HG02870 (cell line): ENCODE measurements at regions not wholly inside any gene's neighbourhood (a gene's known extent, or its start where the extent isn't known, plus 50 kb on each side); places are given as distances from the start of the nearest gene placed in this dataset.
"Not testable (repeated sequence)": the region's sequence is repeated elsewhere in the genome, so short reads cannot be mapped to it uniquely, and the experiment has no call there.

Experiments
- ATAC-seq: cut with Tn5 transposase; IDR thresholded peaks from one replicate; pipeline ENCODE4 v1.9.1; 2021; ENCODE audit warnings: mild to moderate bottlenecking, moderate library complexity; ENCODE audit not compliant: unreplicated experiment

DNA sequence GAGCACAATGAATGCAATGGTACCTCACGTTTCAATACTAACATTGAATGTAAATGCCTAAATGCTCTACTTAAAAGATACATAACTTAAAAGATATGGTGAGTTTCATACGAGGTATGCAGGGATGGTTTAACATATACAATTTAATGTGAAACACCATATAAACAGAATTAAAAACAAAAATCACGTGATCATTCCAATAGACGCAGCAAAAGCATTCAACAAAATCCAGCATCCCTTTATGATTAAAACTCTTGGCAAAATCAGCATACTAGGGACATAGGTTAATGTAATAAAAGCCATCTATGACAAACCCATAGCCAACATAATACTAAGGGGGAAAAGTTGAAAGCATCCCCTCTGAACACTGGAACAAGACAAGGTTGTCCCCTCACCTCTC is 845.7 kb downstream of the SLC16A7 start:
- ATAC-seq = no peak

DNA sequence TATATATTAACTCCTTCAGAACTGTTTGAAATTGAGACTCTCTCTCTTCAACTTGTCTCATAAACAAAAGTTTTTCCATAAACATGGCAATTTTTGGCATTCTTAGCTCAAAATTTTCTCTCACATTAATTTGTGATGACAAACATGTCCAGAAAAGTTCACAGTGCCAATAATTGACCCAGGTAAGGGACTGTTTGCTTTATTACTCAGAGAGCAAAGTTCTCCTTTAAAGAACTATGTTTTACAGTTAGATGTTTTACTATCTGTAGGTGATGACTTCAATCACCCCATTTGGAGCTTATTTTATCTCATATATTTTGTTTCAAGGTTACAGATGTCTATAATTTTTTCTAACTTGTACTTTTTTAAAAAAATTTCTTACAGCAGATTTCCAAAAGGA is 855.6 kb downstream of the SLC16A7 start:
- no peak for ATAC-seq

DNA sequence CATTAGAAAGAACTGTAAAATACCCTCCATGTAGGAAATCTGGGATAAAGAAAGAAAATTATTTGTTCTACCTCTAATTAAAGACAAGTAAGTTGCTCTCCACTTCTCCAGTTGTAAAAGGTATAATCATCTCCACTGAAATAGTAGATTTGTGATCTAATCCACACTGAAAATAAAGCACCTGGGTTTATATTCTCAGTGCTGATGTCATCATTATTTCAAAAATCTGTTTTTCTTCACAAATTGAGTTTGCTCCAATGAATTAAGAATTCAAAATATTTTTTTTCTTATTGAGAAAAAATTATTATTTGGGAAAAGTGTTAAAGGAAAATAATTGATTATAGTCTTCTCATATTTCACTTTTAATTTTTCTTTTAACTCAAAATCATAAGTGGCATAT is 869.2 kb downstream of the SLC16A7 start:
- ATAC-seq = no peak

DNA sequence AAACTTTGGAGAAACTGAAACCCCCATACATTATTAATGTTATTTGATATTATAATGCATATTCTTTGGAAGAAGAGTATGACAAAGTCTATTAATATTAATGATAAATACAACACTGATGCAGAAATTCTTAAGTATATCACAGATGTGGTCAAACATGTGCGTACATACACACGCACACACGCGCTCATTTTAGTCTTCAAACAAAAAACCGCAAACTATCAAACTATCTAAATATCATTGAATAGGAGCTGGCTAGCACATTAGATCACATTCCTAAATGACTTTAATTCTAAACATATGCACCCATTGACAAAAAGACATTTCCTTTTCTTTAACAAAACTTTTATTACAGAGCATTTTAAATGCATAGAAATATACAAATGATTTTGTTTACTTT is 872.7 kb downstream of the SLC16A7 start:
- ATAC-seq = no peak

DNA sequence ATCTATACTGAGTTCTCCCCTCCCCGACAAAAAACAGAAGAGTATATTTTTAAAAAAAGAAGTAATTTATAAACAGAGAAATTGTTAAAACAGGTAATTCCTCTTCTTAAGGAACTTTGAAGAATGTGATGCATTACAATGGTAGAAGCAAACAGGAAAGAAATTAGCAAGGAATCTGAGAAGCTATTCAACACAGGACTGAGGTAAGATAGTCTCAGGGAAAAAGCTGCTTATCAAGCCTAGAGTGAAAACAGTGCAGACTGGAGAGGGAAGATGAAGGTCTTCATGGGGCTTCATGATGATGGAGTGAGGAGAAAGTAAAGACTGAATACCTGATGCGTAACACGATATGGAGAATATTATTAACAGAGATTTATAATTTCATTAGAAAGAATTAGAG is 880.0 kb downstream of the SLC16A7 start:
- no peak for ATAC-seq

DNA sequence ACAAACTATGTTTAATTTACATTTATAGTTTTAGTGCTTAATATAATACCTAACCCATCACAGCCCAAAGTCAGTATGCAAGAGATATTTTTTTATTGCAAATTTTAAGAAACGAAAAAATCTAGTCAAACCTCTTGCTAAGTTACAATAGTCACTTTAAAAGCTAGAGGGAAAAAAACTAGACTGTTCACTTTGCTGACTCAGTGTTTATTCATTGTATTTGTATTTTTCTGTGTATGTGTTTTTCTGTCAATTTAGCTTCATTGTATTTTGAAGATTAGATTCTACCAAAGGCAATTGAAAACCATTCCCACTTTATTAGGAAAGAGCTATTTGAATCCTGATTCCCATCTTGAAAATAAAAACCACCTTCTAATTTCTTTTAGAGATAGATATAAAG is 891.5 kb downstream of the SLC16A7 start:
- ATAC-seq = no peak

DNA sequence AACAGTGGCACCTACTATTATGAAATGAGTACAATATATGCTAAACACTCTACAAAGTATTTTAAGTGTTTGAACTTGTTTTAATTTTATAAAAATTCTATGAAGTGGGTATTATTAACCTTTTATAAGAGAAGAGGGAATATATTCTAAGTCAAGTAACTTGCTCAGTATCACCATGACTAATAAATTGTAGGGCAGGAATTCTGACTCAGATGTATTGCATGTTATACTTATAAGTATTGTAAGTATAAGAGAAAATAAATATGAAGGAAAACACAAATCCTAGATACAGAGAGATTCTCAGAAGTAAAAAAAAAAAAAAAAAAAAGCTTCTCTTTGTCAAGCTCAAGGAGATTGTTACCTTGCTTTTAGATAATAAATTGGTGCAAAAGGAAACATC is 893.2 kb downstream of the SLC16A7 start:
- ATAC-seq = no peak

DNA sequence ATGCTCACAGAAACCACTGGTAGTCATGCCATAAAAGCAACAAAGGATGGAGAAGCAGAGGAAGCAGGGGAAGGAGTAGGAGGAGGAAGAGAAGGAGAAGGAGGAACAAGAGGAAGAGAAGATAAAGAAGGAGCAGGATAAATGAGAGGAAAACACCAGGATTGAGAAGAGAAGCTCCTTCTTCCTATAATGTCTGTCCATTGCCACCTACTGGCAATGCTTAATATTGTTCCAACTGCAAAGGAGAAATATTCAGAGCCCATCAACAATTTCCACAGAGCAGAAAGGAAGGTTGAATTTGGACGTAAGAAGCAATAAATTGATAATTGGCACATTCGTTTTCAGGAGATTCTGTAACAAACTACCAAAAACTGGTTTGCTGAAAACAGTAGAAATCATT is 898.4 kb downstream of the SLC16A7 start:
- no peak for ATAC-seq

DNA sequence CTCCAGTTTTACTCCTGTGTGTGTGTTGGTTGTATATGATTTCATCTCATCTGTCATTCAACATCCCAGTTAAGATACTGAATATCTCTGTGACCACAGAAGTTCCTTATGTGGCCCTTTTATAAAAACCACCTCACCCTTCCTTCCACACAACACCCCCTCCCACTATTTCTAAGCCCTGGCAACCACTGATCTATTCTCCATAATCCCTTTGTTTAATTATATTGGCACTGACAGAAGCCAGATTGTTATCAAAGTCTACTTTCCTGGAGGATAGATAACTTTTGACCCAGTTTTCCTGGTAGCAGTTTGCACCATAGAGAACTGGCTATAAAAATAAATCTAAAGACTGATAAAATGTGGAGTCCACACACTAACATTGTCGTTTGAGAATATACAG is 902.8 kb downstream of the SLC16A7 start:
- ATAC-seq = no peak

DNA sequence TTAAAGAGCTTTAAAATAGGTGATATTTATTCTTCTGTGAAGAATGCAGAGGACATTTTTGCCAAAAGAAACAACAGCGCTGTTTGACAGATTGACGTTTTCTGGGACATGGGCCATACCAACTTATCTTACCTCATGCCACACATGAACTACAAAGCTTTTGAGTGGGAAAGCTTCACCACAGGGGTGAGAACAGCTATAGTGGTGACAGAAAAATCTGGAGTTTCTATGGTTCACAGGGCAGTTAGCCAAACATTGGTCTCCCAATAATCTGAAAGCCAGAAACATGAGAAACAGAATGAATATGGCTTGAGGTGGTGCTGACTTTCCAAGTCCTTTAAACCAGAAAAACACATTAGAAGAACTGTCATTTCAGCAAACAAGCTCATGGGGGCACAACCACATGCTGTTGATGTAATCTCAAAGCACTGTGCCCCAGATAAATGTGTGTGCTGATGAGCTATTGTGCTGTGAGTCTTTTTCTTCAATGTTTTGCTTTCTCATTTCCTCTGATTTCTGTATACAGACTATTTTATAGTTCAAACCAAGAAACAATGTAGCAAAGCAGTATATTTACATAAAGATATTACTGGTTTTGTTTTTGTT is 905.4 kb downstream of the SLC16A7 start:
- ATAC-seq = no peak

DNA sequence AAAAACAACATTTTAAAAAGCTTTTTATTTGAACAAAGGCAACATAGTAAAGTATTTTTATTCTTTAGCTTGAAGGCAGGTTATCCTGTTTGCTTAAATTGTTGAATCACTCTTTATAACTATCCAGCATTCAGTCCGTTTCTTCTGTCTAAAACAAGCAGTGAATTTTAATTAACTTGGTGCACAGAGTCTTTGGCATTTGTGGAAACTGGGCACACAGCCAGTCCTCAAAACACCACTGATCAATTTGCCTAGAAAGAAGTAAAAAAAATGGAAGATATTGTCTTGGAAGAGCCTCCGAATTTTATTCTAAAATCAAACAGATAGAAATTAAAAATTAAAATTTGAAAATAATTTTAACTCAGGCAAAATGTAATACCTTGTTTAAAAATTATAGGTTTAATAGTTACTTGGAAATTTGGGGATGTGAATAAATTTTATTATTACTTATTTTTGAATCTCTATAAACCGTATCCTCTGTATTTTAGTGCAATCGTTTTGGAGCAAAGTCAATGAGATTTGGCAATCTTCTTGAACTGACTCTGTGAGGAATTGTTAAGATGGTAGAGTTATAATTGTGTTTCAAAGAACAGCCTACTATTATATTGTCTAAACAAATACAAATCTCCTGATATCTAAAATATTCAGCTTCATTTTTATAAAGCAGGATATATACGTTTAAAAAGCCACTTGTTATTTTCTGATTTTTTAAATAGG is 927.0 kb downstream of the SLC16A7 start:
- no peak for ATAC-seq

DNA sequence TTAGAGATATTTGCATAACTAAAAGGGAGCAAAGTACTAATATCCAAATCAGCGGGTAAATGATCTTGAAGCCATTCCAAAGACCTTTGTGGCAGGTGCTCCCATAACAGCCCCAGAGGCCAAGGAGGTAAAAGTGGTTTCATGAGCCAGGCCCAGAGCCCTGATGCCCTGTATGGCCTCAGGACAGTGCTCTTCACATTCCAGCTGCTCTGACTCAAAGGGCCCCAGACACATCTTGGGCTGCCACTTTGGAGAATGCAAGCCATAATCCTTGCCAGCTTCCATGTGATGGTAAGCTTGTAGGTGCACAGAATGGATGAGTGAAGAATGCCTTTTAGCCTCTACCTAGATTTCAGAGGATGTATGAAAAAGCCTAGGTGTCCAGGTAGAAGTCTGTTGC is 933.4 kb downstream of the SLC16A7 start:
- ATAC-seq = no peak

DNA sequence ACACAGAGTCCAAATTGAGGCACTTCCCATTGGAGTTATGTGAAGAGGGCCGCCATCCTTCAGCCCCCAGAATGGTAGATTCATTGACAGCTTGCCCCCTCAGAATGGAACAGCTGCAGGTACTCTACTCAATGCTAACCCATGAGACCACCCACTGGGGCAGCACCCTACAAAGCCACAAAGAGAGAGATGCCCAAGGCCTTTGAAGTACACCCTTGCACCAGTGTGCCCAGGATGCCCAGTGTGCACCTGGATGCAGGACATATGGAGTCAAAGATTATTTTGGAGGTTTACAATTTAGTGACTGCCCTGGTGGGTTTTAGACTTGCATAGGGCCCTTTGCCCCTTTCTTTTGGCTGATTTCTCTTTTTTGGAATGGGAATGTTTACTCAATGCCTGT is 933.9 kb downstream of the SLC16A7 start:
- ATAC-seq = no peak

DNA sequence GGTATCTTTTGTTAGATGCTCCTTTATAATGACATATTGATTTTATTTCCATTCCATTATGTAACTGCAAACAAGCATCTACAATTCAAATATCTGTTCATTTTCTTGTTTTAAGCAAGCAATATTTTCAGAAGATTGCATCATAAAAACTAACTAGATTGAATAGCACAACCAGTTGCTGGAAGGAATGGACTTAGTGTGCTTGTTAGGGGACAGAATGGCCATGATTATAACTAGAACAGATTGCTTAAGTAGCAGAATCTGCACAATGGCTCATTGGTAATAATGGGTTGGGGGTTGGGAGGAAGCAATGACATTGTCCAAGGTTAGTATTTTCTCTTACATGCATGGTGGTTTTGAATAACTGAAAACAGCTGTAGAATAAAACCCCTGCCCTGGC is 939.5 kb downstream of the SLC16A7 start:
- no peak for ATAC-seq

DNA sequence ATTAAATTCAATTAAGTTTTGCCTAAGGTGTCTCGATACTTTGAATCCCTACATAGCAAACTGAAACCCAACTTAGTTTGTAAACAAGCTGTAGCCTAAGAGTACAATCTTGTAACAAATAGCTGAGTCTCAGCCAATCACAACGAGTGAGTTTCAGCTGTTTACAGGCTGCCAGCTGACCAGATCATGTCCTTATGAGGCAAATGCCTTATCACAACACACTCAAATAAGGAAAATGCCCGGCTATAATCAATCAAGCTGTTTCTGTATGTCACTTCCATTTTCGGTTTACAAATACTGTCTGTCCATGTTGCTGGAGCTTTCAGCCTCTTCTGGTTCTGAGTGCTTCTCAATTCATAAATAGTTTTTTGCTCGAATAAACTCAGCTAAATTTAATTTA is 943.8 kb downstream of the SLC16A7 start:
- no peak for ATAC-seq

DNA sequence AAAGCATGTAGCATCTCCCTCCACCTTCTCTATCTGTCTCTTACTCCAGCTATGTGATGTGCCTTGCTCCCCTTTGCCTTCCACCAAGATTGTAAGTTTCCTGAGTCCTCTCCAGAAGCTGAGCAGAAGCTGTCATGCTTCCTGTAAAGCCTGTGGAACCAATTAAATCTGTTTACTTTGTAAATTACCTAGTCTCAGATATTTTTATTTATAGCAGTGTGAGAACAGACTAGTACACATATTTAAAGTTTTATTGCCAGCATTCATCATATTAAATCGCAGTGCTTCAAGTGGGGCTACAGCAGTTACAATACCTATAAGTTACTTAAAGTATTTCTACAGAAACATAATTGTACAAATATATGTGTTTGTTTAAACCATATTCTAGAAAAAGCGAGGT is 973.1 kb downstream of the SLC16A7 start:
- no peak for ATAC-seq

DNA sequence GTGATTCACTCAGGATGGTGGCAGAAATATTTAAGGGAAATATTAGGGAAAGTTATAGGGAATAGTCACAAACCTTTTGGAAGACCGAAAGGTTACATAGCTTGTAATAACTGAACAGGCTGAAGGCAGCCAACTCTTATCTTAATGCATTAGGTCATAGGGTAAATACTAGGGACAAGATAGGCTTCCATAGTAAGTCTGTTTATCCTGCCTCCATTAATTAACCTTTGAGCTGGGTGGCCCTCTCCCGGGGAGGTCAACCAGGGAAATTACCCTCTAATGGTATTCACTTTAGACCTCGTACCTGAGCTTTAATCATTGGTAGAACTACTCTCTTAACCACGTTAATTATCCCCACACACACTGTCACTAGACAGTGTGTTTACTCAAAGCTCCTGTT is 981.8 kb downstream of the SLC16A7 start:
- ATAC-seq = no peak

DNA sequence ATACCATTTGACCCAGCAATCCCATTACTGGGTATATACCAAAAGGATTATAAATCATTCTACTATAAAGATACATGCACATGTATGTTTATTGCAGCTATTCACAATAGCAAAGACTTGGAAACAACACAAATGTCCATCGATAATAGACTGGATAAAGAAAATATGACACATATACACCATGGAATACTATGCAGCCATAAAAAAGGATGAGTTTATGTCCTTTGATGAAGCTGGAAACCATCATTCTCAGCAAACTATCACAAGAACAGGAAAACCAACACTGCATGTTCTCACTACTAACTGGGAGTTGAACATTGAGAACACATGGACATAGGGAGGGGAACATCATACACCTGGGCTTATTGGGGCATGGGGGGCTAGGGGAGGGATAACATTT is 991.8 kb downstream of the SLC16A7 start:
- not testable (repeated sequence) for ATAC-seq

DNA sequence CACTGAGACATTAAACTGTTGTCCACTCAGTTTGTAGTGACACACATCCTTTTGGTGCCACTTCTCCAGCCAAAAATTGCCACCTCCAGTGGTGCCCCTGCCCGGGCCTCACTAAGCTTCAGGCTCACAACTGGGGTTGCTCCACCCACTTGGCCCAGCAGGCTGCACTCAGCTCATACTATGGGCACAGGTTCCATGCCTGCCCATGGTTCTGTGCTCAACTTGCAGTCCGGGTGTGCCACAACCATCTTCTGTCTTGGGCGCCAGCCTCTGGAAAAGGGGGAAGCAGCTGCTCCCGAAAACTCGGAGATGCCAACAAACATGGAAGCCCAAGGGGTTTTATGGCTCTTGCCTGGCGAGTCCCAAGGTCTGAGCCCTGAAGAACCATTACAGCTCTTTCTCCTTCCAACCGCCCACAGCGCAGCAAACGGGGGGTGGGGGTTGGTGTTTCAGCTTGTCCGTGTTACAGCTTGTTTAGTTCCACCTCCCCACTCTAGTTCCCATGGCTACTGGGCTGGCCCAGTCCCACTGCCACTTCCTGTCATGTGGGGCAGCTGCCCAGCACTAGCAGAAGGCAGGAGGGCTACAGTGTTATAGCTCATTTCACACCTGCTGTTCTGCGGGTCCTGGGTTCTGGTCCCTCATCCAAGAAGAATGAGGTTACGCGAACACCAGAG is 998.3 kb downstream of the SLC16A7 start:
- no peak for ATAC-seq

DNA sequence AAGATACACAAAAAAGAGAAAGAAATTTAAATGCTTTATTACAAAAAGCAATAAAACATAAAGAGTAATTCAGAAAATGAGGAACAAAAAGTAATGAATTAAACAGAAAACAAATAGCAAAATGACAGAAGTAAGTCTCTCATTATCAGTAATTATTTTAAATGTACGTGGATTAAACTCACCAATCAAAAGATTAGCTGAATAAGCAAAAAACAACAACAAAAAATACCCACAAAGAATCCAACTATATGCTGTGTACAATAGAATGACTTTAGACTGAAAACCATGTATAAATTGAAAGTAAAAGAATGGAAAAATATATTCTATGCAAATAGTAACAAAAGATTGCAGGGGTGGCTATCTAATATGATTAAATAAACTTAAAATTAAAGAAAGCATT is 1006.8 kb downstream of the SLC16A7 start:
- ATAC-seq = no peak

DNA sequence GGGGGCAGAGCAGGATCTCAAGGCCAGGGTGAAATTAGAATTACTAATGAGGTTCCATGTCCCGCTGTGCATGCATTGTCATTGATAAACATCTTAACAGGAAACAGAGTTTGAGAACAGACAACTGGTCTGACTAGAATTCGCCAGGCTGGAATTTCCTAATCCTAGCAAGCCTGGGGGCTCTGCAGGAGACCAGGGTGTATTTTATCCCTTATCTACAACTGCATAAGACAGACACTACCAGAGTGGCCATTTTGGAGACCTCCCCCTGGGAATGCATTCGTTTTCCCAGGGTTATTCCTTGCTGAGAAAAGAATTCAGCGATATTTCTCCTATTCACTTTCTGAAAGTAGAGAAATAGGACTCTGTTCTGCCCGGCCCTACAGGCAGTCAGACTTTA is 1007.6 kb downstream of the SLC16A7 start:
- ATAC-seq = not testable (repeated sequence)

DNA sequence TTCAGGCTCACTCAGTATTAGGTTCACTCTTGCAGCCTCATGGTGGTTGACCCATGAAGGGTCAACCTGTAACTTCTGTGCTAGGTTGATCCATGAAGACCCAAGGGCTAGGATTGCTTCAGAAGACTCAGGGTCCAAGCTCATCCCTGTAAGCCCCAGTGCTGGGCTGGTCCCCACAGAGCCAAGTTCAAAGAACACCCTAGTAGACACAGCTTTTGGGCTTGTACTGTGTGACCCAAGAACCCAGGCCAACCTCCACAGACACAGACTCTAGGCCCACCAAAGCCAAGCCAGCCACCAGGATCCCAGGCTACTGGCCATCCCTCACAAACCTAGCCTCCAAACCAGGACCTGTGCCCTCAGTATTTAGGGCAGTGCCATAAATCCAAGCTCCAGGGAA is 1020.6 kb downstream of the SLC16A7 start:
- no peak for ATAC-seq
